ENCODE measurements at regions not wholly inside any gene's neighbourhood (a gene's known extent, or its start where the extent isn't known, plus 50 kb on each side); places are given as distances from the start of the nearest gene placed in this dataset.

DNA sequence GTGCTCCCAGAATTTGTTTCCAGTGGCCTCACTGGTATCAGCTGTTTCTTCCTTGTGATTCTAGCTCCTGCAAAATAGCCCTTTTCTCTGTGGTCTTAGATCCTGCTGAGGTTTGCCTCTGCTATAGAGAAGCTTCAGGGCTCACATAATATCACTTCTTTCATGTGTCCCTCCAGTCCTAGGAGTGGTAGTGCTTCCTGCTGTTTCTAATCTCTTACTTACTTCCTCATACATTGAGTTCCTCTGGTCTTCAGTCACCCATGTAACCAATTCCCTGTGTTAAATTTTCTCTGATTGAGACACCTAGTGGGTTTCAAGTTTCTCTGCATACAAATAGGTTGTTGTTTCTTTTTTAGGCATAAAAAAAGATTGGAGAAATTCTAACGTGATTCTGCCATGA is 1567.9 kb downstream of the ARAP2 start:
- no peak overlapping the region for H3K9ac ChIP-seq (ENCODE audit: extremely low read depth, insufficient read length, low read length)
- H3K36me3 Mint-ChIP-seq (ENCODE audit: insufficient read depth in 1 of 3, low read depth in 3 of 3) = no peaks in the 10 kb centered on the region
- no peaks in the 10 kb centered on the region for H4K20me1 ChIP-seq (ENCODE audit: control insufficient read depth, insufficient read depth, insufficient read length)
- H3K18ac ChIP-seq (ENCODE audit: insufficient read length, low read depth, low read length) = no peak overlapping the region
- no peak overlapping the region for H2BK5ac ChIP-seq (ENCODE audit: insufficient read length, low read length)
- H3K79me2 ChIP-seq (ENCODE audit: insufficient read depth, low read length) = no peaks in the 10 kb centered on the region
- no peak overlapping the region for H2BK15ac ChIP-seq (ENCODE audit: low read depth, low read length)
- H2AFZ ChIP-seq (ENCODE audit: low read length) = no peak overlapping the region
- H3K23ac ChIP-seq (ENCODE audit: insufficient read length, low read depth, low read length) = no peak overlapping the region
- no peak for TF ChIP-seq CTCF (conservative IDR thresholded peaks at IDR 0.05)
- H3K9me3 ChIP-seq (ENCODE audit: control insufficient read depth, low read depth, low read length) = no peaks in the 10 kb centered on the region
- peaks cover 5% of the 10 kb centered on the region in 2 experiments for H3K4me1 Mint-ChIP-seq
- H3K4me1 ChIP-seq (ENCODE audit: insufficient read depth, low read length) = no peaks in the 10 kb centered on the region
- H3K27ac ChIP-seq (ENCODE audit: insufficient read length, low read depth, low read length) = no peak overlapping the region
- no peak overlapping the region for H4K91ac ChIP-seq (ENCODE audit: insufficient read length, low read depth, low read length)
- no peaks in the 10 kb centered on the region for H3K27me3 Mint-ChIP-seq (ENCODE audit: low read depth)
- H2BK120ac ChIP-seq (ENCODE audit: low read depth, low read length, poor library complexity, severe bottlenecking) = no peak overlapping the region
- no peak overlapping the region for H3T11ph ChIP-seq (ENCODE audit: low read length)
- H3K27ac Mint-ChIP-seq = peak overlapping the region in 2 of 3 experiments; percentile 8 to 36; a peak in 3 of 7 replicates
- DNase-seq = no peak
- no peak overlapping the region for H2BK12ac ChIP-seq (ENCODE audit: insufficient read length, low read depth, low read length)
- H3K4me2 ChIP-seq (ENCODE audit: insufficient read depth, insufficient read length, low read length) = no peak overlapping the region
- H4K5ac ChIP-seq (ENCODE audit: insufficient read length, low read depth, low read length) = no peak overlapping the region
- no peaks in the 10 kb centered on the region for H3K79me1 ChIP-seq (ENCODE audit: insufficient read depth, low read depth, low read length, poor library complexity, severe bottlenecking)
- no CpG with 5 or more reads among the region's 1 CpG for WGBS (ENCODE audit: extremely low coverage, insufficient read length, low lambda C conversion rate)
- H3K27me3 ChIP-seq (ENCODE audit: insufficient read depth, low read length) = no peaks in the 10 kb centered on the region
- no peaks in the 10 kb centered on the region for H3K23me2 ChIP-seq (ENCODE audit: insufficient read length, low read depth, low read length, poor library complexity, severe bottlenecking)
- H4K8ac ChIP-seq (replicated peaks; ENCODE audit: insufficient read length, low read depth, low read length) = no peak overlapping the region
- H3K56ac ChIP-seq (ENCODE audit: insufficient read length, low read depth, low read length) = no peak overlapping the region
- no peak overlapping the region for H3K14ac ChIP-seq (ENCODE audit: insufficient read depth, low read length)
- no peaks in the 10 kb centered on the region for H3K9me3 Mint-ChIP-seq
- H3K4me3 Mint-ChIP-seq = no peak overlapping the region
- H2AK5ac ChIP-seq (ENCODE audit: insufficient read length, low read length) = no peak overlapping the region
- no peak overlapping the region for H3K4ac ChIP-seq (ENCODE audit: low read depth, low read length)
- H2BK20ac ChIP-seq (ENCODE audit: low read depth, low read length, poor library complexity, severe bottlenecking) = no peak overlapping the region

All from H9 (cell line).